NCI-H2196 treated with DMSO at 0.1 percent for 48 hours (cell line): ENCODE measurements at regions not wholly inside any gene's neighbourhood (a gene's known extent, or its start where the extent isn't known, plus 50 kb on each side); places are given as distances from the start of the nearest gene placed in this dataset.
A peak's percentile ranks its signal among the peaks of the same experiment; 100 is the strongest.

Experiments
- DNase-seq: peaks from one replicate; lab custom pipeline; 2025; ENCODE audit not compliant: unreplicated experiment; lab: John Stamatoyannopoulos, UW

DNA sequence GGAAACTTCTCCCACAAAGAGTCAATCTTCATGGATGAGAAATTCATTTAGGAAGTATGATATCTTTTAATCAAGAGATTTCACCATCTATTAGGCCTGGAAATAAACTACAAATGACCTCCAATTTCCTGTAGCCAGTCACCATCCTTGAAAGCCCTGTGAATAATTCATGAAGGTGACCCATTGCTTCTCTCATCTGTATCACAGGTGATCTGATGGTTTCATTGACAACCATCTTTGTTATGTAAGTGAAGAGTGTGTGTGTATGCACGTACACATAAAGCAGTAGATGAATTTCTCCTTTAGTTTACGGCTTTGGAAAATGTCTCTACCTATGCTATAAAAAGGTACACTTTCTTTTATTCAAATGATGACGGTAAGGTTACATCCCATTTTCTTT is 644.1 kb upstream of the KLF4 start:
- DNase-seq = no peak

DNA sequence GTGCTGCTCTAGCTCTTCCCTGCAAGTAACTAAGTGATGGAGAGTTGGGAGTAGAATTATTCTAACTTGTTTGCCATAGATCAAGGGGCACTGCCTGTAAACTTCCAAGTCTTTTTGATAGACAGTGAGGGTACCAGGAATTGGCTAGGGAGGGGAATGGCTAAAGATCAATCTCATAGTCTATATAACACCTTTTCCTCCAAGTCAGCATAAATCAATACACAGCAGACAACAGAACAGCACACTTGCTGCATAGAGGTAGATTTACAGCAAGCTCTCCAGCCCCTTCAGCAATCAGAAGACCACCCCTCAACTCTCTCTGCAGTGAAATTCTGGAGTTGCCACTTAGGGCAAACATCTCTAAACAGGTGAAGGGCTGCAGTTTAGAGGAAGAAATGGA is 643.5 kb upstream of the KLF4 start:
- no peak for DNase-seq

DNA sequence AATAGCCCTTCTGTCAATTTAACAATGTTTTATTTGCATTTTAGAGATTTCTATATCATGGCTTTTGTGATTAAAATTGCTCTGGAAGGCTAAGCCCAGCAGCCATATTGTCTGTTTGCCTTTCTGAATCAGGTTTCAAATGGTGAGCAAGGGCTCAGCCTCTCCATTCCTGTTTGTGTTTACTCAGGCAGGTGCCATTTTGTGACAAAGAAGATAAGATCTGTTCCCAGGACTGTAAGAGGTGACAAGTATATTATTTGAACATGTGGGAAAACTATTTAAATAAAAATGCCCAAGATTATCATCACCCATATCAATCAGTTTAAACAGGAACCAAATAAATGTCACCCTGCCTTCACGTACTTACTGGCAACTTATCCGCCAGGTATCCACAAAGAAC is 641.3 kb upstream of the KLF4 start:
- DNase-seq = peak; percentile 21

DNA sequence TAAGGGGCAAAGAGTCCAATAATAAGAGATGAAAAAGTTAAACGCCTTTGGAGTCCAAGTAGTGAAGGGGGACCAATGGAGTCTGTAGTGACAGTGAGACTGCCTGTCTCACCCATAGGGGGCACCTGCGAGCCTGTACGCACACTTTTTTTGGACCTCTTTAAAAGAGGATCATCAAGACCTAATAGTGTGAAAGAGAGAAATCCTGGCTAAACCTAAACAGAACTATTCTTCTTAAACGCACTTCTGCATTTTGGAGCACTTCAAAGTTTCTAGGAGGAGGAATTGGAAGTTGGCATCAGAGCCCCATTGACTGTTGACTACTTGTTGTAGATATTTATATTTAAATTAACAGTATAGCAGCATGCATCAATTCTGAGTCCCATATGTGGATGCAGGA is 636.1 kb upstream of the KLF4 start:
- no peak for DNase-seq

DNA sequence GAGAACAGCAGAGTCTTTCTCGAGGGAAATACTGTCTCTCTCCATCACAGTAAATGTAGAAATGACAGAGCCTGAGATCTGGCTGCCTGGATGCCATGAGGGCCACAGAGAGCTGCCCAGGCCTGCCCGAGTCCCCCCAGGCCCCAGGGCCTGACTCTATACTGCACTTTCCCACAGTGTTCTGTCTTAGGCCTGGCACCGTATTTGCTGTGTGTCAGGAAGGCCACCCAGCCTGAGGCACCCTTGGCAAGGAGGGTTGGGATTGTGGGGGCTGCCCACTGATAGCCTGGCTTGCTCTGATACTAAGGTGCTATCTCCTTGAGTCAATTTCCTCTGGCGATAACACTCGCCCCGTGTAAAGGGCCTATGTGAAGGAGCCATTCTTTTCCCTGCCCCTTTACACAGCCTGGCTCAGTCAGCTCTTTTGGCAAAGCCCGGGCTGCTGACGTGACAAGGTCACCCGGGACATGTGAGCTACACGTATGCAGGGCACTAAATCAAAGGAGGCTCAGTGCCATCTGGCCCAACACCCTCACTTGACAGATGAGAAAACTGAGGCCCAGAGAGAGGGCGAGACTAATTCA is 630.1 kb upstream of the KLF4 start:
- DNase-seq = no peak

DNA sequence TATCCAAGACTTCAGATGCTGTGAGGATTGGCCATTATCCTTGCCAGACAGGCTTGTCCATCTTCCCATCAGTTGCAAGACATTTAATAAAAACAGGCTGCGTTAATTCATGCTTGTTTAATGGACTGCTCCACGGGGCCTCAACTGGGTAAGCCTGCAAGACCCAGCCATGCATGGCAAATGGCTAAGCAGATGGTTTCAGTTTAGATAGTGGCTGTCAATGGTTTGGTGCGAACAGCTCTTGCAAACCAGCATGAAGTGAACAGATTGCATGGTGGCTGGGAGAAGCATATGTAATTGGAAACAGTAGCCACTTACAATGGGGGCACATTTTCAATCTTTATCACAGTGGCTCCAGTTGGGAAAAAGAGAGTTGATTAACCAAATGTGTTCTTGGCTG is 628.2 kb upstream of the KLF4 start:
- no peak for DNase-seq

DNA sequence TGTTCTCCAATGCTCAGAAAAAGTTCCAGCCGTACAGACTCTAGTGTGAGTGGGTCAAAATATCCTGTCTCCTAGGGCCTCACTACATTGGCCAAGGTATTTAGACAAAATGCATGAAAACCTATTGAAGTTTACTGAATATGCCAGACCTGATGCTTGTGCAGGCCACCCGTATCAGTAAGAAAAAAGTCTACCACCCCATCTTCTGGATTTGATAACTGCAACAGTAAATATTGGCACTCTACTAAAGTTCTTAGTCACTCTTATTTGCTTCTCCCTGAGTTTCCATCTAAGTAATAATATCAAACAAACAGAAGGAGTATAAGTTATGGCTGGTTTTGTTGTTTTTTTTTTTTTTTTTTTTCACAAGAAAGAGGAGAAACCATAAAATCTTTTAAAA is 627.7 kb upstream of the KLF4 start:
- no peak for DNase-seq

DNA sequence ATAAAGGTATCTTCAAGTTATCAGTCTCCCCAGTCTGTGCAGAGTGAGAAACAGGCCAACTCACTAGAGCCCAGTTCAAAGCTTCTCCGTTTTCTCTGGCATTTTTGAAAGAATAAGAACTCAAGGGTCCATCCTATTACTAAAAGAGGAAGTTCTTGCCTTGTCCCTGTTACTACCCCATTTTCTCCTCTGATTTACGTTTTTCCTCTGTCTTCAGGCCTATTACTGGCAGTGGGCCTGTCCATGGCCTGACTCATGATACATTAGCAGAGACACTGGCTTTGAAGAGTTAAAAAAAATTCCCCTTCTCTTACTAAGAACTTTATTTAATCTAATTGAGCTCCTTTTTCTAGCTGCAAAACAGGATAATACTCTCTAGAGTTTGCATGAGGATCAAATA is 624.0 kb upstream of the KLF4 start:
- no peak for DNase-seq

DNA sequence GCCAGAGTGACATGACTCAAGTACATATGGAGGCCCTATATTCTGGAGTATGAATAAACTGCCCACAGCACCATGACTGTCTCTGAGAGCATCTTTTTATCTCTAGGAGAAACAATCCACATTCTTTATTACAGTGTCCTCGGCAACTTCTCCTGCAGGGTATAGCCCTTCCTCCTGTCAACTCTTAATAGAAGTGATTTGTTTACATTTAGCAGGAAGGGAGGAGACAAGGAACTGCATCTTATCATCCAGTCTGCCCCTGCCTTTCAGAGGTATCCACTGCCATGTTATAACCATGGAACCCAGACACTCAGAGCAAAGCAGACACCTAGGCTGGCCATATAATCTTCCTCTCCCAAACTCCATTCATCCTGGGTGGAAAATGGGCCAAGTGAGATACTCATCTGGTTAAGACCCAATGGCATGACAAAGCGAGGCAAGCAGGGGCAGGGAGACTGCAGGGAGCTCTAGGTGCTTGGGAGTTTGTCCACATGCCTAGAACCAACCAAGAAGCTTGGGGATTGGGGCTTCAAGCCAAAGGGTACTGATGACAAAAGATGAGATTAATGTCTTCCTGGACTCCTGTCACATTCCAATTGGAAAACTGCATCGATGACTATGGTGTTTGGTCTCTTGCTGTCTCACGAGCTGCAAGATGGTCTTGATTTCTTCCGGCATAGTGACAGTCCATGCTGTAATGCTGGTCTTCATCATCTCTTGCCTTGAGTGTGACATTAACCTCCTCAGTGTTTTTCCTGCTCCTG is 620.5 kb upstream of the KLF4 start:
- DNase-seq = no peak

DNA sequence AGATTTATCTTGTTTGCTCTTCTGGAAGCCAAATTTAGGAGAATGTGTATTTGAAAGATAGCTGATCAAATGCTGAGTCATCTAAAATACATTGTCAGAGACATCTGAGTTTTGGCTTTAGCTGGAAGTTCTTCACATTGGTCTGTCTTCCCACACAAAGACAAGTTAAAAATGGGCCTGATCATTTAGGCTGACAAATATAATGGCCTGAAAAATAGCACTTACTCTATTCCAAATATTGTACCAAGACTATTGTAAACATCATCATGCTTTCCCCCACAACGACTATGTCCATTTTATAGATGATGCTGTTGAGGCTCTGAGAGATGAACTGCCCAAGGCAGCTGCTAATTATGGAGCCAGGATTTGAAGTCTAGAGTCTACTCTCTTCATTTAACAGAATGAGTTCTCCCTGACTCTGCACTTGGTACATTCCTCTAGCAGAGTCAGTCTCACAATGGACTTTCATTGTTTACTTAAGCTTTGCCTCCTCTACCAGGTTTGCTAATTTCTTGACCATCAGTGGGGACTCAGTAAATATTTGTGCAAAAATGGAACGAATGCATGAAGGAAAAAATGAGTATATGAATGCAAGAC is 619.4 kb upstream of the KLF4 start:
- no peak for DNase-seq

DNA sequence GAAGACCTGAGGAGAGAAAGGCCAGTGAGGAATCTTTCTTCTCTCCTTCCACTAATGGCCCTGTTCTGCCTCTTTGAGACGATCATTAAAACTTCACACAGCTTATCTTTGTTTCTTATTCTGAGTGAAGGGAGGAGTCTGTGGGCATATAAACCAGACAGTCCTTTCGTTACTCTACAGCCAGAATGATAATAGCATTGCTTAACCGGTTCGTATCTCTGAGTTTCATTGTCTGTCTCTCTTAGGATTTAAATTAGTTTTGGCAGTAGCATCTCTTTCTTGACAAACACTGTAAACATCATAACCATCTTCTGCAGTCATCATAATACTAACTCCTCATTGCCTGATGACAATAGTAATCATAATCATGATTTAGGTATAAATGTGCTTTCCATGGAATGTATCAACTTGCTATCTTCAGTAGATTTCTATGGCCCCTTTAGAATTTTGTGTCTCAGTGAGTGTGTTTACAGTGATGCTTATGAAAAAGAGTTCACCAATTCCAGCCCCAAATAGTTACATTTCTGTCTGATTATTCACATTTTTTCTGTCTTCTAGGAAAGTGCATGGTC is 618.8 kb upstream of the KLF4 start:
- no peak for DNase-seq

DNA sequence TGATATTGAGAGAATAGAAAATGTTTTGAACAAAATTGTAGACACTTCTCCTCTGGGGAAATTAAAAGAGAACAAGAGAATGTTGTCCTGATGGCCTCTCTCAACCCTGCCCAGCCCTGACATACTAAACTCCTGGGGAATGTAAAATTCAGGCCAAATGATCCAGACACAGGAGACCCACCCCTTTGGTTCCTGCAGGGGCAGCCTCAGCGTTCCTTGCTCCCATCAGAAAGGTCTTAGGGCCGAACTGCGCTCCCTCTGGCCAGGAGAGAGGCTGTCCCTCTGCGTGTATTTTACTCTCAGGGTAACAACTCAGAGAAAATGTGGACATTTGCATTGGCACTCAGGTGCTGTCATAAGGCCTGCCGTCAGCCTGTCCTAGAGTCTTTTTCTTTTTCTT is 616.3 kb upstream of the KLF4 start:
- no peak for DNase-seq

DNA sequence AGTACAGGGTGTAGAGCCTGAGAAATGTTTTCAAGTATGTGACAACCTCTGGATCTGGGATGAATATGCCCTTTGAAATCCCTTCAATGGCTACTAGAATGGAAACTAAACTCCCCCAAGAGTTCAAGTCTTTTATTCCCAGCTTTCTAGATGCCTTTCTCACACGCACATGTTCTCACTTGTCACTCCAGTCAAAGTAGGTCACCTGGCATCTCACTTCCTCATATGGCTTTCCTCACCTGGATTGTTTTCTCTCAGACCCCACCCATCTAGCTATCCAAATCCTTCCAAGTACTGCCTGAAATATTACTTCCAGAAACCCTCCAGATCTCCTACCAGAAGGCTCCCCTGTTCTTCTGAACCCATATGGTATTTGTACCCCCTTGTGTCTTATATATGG is 615.4 kb upstream of the KLF4 start:
- DNase-seq = no peak

DNA sequence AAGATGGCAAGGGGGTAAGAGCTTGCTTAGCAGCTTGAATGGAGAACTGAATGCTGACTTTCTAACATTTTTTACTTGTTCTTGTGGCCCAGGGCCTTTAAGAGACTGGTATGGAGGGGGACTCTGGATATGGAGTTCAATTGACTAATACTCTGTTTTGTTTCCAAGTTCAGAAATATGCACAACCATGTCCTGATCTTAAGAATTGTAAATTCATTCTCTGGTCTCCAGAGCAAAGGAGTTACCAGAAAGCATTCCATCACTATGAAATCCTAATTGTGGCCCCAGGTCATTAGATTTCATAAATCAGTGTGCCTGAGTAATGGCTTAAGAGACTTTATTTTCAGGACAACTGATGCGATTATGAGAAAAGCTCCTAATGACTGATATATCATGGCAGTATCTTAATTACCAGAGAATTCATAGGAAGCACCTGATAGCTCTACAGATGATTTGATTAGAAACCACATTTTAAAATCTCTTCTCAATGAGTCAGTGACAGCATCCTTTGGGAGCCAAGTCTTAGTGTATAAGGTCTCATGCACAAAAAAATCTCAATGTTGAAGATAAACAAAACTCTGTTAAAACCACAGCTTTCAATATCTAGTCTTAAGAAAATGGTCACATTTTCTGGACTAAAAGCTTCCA is 613.6 kb upstream of the KLF4 start:
- DNase-seq = no peak

DNA sequence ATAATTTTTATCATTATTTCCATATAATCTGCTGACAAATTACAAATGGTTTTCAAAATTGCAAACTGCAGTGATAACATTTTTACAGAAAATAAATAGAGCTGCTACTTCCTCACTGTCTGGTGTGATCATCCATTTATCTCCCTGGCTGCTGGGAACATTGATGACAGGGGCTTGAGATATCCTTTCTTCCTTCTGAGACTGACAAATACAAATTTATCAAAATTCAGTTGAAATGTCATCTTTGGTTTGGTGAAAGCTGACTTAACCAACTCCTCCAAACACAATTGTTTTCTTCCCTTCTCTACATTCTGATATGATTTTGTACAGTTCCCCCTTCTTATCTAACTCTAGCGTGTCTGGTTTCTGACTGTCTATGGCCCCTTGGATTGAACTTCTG is 611.8 kb upstream of the KLF4 start:
- DNase-seq = no peak

DNA sequence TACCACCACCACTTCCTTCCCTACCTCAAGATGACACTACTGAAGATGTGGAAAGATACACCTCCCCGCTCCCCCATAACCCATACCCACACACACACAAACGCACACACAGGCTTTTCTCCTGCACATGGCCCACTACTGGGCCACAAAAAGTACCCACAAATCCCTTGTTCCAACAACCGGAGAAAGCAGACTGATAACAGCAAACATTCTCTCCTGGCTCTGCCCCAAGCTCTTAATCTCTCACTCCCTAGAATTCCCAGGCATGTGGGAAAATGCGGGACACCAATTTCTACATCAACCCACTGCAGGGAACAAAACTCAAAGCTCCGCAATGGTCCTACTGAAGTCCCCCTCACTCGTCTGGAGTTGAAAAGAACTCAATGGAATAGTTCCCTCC is 611.0 kb upstream of the KLF4 start:
- DNase-seq = no peak

DNA sequence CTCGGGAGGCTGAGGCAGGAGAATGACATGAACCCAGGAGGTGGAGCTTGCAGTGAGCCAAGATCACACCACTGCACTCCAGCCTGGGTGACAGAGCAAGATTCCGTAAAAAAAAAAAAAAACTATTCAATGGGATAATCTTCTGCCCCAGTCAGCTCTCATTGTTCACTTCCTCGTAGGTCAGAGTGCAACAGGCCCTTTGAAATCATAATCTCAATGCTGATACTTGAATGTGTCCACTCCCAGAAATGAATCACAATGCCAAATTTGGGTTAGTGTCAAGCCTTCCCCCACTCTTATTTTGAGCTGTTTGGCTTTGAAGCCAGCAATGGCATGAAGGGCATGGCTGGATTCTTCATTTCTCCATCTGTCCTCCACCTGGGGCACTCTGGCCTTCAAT is 610.3 kb upstream of the KLF4 start:
- no peak for DNase-seq

DNA sequence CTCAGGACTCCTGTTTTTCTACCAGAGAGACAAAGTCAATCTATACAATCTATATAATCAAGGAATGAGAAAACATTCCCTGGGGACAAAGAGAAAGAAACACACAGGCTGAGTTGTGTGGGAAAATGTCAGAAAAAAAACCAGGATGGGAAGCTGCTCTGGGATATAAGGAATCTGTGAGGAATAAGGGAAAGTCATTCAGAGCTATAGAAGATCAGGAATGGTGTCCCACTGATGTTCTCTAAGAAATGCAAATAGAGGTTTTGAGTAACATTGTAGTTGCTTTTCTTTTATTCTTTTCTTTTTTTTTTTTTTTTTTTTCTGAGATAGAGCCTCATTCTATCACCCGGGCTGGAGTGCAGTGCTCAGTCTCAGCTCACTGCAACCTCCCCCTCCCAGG is 605.9 kb upstream of the KLF4 start:
- no peak for DNase-seq

DNA sequence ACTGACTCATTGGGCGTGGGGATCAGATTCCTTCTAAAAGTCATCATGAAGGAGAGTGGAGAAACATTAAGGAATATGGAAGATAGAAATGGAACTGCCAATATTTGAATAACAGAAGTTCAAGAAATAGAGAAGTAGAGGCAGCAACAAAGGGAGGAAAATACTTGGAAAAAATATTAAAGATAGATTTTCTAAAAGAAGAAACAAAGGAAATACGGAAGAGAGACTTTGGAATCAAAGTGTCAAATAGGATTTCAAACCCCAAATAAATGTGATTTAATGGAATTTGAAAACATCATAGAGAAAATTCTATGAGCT is 605.1 kb upstream of the KLF4 start:
- DNase-seq = no peak

DNA sequence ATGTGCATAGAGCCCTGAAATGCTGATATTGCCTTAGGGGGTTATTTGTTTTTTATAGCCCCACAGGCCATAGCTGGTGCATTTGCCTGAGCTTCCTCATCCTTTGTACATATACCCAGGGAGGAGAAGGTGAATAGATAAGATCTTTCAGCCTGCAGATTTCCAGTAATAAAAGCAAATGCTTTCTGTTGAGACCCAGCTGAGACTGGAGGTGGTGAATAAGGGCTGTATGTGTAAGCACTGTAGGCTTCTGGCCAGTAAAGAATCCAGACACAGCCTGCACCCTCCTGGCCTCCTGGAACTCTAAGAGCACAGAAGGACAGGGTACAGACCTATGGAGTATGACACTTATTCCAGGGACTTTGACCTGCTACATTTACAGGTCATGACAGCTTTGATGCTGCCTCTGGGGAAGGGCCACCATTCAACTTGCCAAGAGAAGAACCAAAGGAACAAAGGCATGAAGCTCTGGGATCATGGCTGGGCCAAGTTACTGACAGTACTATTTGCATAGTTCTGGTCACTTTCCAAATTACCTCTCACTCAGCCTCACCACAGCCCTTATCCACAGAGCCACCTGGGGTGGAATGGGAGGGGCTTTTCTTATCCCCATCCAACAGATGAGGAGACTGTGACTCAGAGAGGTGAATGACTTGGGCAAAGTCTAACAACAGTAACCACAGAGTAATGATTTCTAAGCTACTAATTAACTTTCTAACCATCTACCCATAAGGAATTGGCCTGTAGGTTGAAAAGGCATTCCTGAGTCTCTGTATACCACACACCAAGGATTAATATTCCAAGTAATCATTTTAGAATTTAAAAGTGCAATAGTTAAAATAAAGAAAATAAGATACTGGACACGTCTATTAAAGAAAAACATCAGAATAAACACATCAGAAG is 604.5 kb upstream of the KLF4 start:
- no peak for DNase-seq

DNA sequence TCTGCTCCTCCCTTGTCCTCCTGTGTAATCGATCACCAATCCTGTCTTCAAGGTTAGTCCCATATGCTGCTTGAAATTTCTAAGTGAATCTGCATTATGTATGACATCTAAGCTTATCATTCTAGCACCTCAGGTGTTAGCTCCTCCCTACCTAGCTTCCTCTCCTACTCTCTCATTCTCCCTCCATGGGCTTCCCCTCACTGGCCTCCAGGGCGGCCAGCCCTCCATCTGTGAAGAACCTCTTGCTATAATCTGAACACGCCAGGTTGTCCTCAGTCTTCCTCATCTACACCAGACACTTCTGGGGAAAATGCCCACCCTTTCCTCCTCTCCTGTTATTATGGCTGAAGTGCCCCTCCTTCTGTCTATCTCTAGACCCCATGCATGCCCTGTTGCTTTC is 599.3 kb upstream of the KLF4 start:
- DNase-seq = no peak
